ENCODE measurements at regions not wholly inside any gene's neighbourhood (a gene's known extent, or its start where the extent isn't known, plus 50 kb on each side); places are given as distances from the start of the nearest gene placed in this dataset.
"Not testable (repeated sequence)": the region's sequence is repeated elsewhere in the genome, so short reads cannot be mapped to it uniquely, and the experiment has no call there.

DNA sequence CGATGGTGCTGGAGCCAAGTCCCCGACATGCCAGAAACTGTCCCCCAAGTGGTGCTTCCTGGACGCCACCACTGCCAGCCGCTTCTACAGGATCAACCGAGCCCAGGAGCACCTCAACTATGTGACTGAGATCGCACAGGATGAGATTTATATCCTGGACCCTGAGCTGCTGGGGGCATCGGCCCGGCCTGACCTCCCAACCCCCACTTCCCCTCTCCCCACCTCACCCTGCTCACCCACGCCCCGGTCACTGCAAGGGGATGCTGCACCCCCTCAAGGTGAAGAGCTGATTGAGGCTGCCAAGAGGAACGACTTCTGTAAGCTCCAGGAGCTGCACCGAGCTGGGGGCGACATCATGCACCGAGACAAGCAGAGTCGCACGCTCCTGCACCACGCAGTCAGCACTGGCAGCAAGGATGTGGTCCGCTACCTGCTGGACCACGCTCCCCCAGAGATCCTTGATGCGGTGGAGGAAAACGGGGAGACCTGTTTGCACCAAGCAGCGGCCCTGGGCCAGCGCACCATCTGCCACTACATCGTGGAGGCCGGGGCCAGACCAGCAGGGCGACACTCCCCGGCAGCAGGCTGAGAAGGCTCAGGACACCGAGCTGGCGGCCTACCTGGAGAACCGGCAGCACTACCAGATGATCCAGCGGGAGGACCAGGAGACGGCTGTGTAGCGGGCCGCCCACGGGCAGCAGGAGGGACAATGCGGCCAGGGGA lies 91.0 kb downstream of the LACC1 start:
- not testable (repeated sequence) for H3K4me3 Mint-ChIP-seq; H3K36me3 Mint-ChIP-seq (ENCODE audit: insufficient read depth in 2 of 2); H3K9me3 Mint-ChIP-seq; H3K27me3 Mint-ChIP-seq (ENCODE audit: low read depth); H3K27ac Mint-ChIP-seq; ATAC-seq (replicated peaks in 1 of 2); H3K4me1 Mint-ChIP-seq (ENCODE audit: low read depth); DNase-seq

GRCh38 chr13:43971324-43971723 lies 91.6 kb downstream of the LACC1 start:
- not testable (repeated sequence) for DNase-seq; H3K27ac Mint-ChIP-seq; H3K4me1 Mint-ChIP-seq (ENCODE audit: low read depth)

DNA sequence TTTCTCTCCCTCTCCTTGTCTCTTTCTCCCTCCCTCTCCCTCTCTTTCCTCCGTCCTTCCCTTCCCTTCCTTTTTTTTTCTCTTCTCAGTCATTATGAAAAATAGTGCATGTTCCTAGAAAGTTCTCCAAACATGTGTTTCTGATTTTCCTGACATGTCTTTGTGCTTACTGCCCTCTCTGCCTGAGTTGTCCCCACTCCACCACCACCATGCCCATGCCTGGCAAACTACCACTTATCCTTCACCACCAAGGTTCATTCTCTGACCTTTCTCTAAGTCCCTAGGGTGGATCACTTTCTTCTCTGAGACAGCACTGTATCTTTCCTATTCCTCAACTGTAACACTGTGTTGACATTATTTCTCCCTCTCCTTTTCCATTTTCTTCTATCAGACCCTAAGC lies 98.2 kb downstream of the LACC1 start:
- H3K27ac Mint-ChIP-seq: no peak overlapping the region

More at GRCh38 chr13:43971324-43971723, 91.6 kb downstream of the LACC1 start:
- not testable (repeated sequence) for ATAC-seq (replicated peaks in 1 of 2); H3K27me3 Mint-ChIP-seq (ENCODE audit: low read depth); H3K36me3 Mint-ChIP-seq (ENCODE audit: insufficient read depth in 2 of 2); H3K4me3 Mint-ChIP-seq; H3K9me3 Mint-ChIP-seq

GRCh38 chr13:43978688-43979087 lies 99.0 kb downstream of the LACC1 start:
- Mint-ChIP-seq H3K4me1 (ENCODE audit: low read depth) (no peaks in the 10 kb centered on the region), H3K9me3 (peaks cover 3% of the 10 kb centered on the region in 2 donors), H3K27ac (no peak overlapping the region), H3K27me3 (ENCODE audit: low read depth) (peaks cover 16% of the 10 kb centered on the region), H3K36me3 (ENCODE audit: insufficient read depth in 2 of 2) (peaks cover 1 to 4% of the 10 kb centered on the region in 2 donors), H3K4me3 (no peak overlapping the region)
- ATAC-seq (replicated peaks in 1 of 2): no peak
- DNase-seq: no peak

More for the DNA sequence above, 98.2 kb downstream of the LACC1 start:
- ATAC-seq (replicated peaks in 1 of 2) (no peak), DNase-seq (no peak)
- peaks cover 3% of the 10 kb centered on the region in 2 donors for H3K9me3 Mint-ChIP-seq
- H3K4me3 Mint-ChIP-seq: no peak overlapping the region
- peaks cover 1 to 4% of the 10 kb centered on the region in 2 donors for H3K36me3 Mint-ChIP-seq (ENCODE audit: insufficient read depth in 2 of 2)
- H3K27me3 Mint-ChIP-seq (ENCODE audit: low read depth): peaks cover 16% of the 10 kb centered on the region
- no peaks in the 10 kb centered on the region for H3K4me1 Mint-ChIP-seq (ENCODE audit: low read depth)

DNA sequence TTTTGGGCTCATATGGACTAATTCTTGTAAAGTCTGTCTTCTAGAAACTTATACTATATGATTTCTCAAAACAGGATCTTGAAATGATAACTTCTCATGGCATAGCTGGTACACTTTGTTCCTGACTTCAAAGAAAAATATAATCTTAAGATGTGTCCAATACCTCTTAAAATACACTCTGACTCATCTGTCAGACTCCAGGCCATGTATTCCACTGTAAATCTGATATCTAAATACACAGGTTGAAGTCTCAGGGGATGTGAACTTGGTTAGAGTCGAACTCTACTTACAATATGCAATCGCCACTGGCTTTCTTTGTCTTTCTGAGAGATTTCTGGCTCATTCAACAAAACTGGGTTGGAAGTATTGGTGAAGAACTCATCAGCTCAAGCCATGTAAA lies 99.8 kb downstream of the LACC1 start:
- Mint-ChIP-seq H3K27ac (no peak overlapping the region), H3K4me1 (ENCODE audit: low read depth) (no peaks in the 10 kb centered on the region), H3K36me3 (ENCODE audit: insufficient read depth in 2 of 2) (peaks cover 1 to 4% of the 10 kb centered on the region in 2 donors), H3K27me3 (ENCODE audit: low read depth) (peaks cover 16% of the 10 kb centered on the region), H3K9me3 (peaks cover 3% of the 10 kb centered on the region in 2 donors), H3K4me3 (no peak overlapping the region)
- DNase-seq (no peak), ATAC-seq (replicated peaks in 1 of 2) (no peak)

DNA sequence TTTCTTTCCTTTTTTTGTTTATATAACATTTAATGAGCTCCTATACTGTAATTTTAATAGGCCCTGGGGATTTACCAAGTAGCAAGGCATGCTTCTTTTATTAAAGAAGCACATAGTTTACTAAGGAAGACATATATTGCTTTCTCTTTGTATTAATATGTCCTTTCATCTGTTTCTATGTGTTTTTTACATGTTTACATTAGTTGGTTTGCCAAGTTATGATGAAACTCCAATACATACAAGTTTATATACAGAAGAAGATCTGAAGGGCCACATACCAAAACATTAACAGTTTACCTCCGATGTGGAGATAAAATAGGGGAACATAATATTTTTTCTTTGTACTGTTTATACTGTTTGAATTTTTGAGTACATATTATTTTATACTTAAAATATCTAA lies 100.9 kb downstream of the LACC1 start:
- H3K4me1 Mint-ChIP-seq (ENCODE audit: low read depth): no peaks in the 10 kb centered on the region
- DNase-seq (no peak), ATAC-seq (replicated peaks in 1 of 2) (no peak)
- H3K36me3 Mint-ChIP-seq (ENCODE audit: insufficient read depth in 2 of 2): peaks cover 1 to 4% of the 10 kb centered on the region in 2 donors
- H3K27ac Mint-ChIP-seq: no peak overlapping the region
- H3K27me3 Mint-ChIP-seq (ENCODE audit: low read depth): peaks cover 16% of the 10 kb centered on the region
- no peak overlapping the region for H3K4me3 Mint-ChIP-seq
- peaks cover 3% of the 10 kb centered on the region in 2 donors for H3K9me3 Mint-ChIP-seq

GRCh38 chr13:43981091-43981490 lies 101.4 kb downstream of the LACC1 start:
- no peak overlapping the region for H3K27ac Mint-ChIP-seq
- no peak overlapping the region for H3K4me3 Mint-ChIP-seq
- peaks cover 16% of the 10 kb centered on the region for H3K27me3 Mint-ChIP-seq (ENCODE audit: low read depth)
- DNase-seq (no peak), ATAC-seq (replicated peaks in 1 of 2) (no peak)
- H3K9me3 Mint-ChIP-seq: peaks cover 2 to 3% of the 10 kb centered on the region in 2 donors
- H3K4me1 Mint-ChIP-seq (ENCODE audit: low read depth): no peaks in the 10 kb centered on the region
- peaks cover under 1 to 4% of the 10 kb centered on the region in 2 donors for H3K36me3 Mint-ChIP-seq (ENCODE audit: insufficient read depth in 2 of 2)

- ATAC-seq (replicated peaks in 1 of 2) (no peak), DNase-seq (no peak)
- Mint-ChIP-seq H3K27me3 (ENCODE audit: low read depth) (peaks cover 16% of the 10 kb centered on the region), H3K36me3 (ENCODE audit: insufficient read depth in 2 of 2) (no peaks in the 10 kb centered on the region), H3K4me1 (ENCODE audit: low read depth) (no peaks in the 10 kb centered on the region), H3K9me3 (no peaks in the 10 kb centered on the region), H3K4me3 (no peak overlapping the region), H3K27ac (no peak overlapping the region)
Observed at GRCh38 chr13:43981512-43982301, 102.0 kb downstream of the LACC1 start.

- Mint-ChIP-seq H3K9me3 (no peaks in the 10 kb centered on the region), H3K36me3 (ENCODE audit: insufficient read depth in 2 of 2) (no peaks in the 10 kb centered on the region), H3K27me3 (ENCODE audit: low read depth) (peaks cover under 1% of the 10 kb centered on the region), H3K4me3 (no peak overlapping the region), H3K27ac (no peak overlapping the region), H3K4me1 (ENCODE audit: low read depth) (no peaks in the 10 kb centered on the region)
- ATAC-seq (replicated peaks in 1 of 2) (no peak), DNase-seq (no peak)
Observed at GRCh38 chr13:43983373-43983772, 103.7 kb downstream of the LACC1 start.

DNA sequence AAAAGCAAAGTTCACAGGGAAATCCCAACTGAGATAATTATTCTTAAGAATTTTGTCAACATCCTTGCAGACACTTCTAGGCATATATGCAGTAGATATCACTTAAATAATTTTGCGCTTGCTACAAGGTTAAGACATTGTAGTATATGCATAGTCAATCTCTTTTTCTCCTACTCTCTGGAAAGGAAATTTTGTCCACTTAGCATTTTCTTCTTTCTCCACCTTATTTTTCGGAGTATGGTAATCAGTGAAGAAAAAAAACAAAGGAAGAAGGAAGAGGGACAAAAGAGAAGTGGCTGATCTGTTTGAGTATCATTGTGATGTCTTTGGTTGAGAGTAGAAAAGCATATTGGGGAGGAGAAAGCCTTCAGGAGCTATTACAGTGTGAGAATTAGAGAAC lies 104.6 kb downstream of the LACC1 start:
- H3K27me3 Mint-ChIP-seq (ENCODE audit: low read depth): no peaks in the 10 kb centered on the region
- ATAC-seq (replicated peaks in 1 of 2): no peak
- no peaks in the 10 kb centered on the region for H3K9me3 Mint-ChIP-seq
- no peaks in the 10 kb centered on the region for H3K36me3 Mint-ChIP-seq (ENCODE audit: insufficient read depth in 2 of 2)
- no peak for DNase-seq
- no peak overlapping the region for H3K27ac Mint-ChIP-seq
- no peaks in the 10 kb centered on the region for H3K4me1 Mint-ChIP-seq (ENCODE audit: low read depth)
- no peak overlapping the region for H3K4me3 Mint-ChIP-seq

DNA sequence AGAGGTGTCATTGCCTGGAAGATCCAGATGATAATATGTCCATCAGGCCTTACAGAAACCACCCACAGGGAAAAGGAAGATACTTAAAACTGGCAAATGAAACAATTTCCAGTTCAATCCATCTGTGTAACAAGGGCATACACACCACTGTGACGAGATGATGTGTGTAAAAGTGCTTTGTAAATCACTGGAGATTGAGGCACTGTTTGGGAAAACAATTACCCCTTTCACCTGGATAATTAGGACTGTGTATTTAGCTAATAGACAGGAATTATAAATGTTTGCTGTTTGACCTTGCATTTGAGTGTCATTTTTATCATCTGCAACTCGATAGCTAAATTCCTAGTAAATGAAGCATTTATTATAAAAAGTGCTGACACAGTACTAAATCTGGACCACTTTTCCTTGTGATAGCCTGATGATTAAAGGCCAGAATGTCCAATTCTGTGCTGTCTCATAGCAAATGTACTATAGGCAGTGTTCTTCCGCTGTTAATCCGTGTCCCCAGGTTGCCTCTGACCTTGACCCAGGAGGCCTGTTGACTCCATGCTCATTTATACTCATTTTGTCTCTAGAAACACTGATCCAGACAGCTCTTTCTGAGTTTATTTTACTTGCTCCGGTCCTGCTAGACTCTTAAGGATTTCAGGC lies 105.8 kb downstream of the LACC1 start:
- Mint-ChIP-seq H3K27ac (no peak overlapping the region), H3K36me3 (ENCODE audit: insufficient read depth in 2 of 2) (no peaks in the 10 kb centered on the region), H3K4me3 (no peak overlapping the region), H3K27me3 (ENCODE audit: low read depth) (no peaks in the 10 kb centered on the region), H3K4me1 (ENCODE audit: low read depth) (no peaks in the 10 kb centered on the region), H3K9me3 (no peaks in the 10 kb centered on the region)
- ATAC-seq (replicated peaks in 1 of 2): no peak
- no peak for DNase-seq

DNA sequence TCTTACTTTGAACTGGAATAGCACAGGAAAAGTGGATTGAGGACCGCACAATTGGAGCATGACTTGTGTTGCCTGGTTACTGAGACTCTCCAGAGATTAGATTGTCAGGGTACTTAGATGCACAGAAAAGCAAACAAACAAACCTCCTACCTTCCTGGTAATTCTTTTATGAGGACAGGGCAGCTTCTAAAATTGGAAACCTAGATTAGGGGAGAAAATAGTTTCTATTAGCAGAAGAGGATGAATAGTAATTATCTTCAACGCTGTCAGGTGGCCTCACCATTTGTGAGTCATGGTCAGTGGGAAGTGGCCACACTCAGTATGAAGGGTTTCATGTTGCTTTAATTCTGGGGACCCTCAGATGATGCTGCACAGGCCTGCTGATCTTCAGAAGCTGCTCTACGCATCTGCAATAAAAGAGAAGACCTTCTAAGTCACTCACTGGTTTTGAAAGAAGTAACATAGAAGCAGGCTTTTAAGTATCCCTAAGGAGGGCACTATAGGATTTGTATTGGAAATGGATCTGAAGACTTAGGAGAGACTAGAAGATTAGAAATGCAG lies 106.8 kb downstream of the LACC1 start:
- no peak overlapping the region for H3K4me3 Mint-ChIP-seq
- H3K9me3 Mint-ChIP-seq: no peaks in the 10 kb centered on the region
- no peaks in the 10 kb centered on the region for H3K4me1 Mint-ChIP-seq (ENCODE audit: low read depth)
- no peaks in the 10 kb centered on the region for H3K27me3 Mint-ChIP-seq (ENCODE audit: low read depth)
- H3K36me3 Mint-ChIP-seq (ENCODE audit: insufficient read depth in 2 of 2): no peaks in the 10 kb centered on the region
- H3K27ac Mint-ChIP-seq: no peak overlapping the region
- DNase-seq (no peak), ATAC-seq (replicated peaks in 1 of 2) (no peak)

DNA sequence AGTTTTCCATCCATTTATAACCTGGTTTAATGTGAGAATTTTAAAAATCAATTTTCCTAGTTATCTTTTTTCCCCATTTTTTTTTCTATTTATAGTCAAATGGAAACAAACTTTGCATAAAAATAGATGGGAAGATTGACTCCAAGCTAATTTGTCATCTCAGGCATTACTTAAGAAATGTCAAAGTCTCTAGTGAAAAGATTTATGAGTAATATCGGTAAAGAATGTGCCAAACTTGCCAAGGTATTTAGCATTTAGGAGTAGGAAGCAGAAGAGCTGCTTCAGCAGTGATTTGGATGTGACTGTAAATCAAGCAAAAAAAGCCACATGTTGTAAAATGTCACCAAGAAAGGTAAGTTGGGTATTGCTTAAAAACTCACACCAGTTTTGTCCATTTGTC lies 108.6 kb downstream of the LACC1 start:
- H3K36me3 Mint-ChIP-seq (ENCODE audit: insufficient read depth in 2 of 2): no peaks in the 10 kb centered on the region
- peaks cover 5% of the 10 kb centered on the region for H3K27me3 Mint-ChIP-seq (ENCODE audit: low read depth)
- DNase-seq (no peak), ATAC-seq (replicated peaks in 1 of 2) (no peak)
- no peaks in the 10 kb centered on the region for H3K4me1 Mint-ChIP-seq (ENCODE audit: low read depth)
- no peak overlapping the region for H3K27ac Mint-ChIP-seq
- H3K4me3 Mint-ChIP-seq: no peak overlapping the region
- H3K9me3 Mint-ChIP-seq: no peaks in the 10 kb centered on the region
